ENCODE measurements at regions not wholly inside any gene's neighbourhood (a gene's known extent, or its start where the extent isn't known, plus 50 kb on each side); places are given as distances from the start of the nearest gene placed in this dataset.
"Not testable (repeated sequence)": the region's sequence is repeated elsewhere in the genome, so short reads cannot be mapped to it uniquely, and the experiment has no call there.

- H3K4me3 ChIP-seq (replicated peaks; ENCODE audit: low read depth, low read length): no peak overlapping the region
- no peak for DNase-seq (ENCODE audit: extremely low read depth, insufficient read length)
- TF ChIP-seq CTCF (IDR thresholded peaks at IDR 0.05; ENCODE audit: insufficient read depth, low read length, poor library complexity, severe bottlenecking): no peak
- H3K27me3 ChIP-seq (replicated peaks; ENCODE audit: control insufficient read depth, insufficient read depth, low read length): no peaks in the 10 kb centered on the region
- H3K36me3 ChIP-seq (ENCODE audit: control insufficient read depth, insufficient read depth, low read length): no peaks in the 10 kb centered on the region
These were observed 228.0 kb downstream of the AASDHPPT start for GRCh38 chr11:106305458-106305857.

DNA sequence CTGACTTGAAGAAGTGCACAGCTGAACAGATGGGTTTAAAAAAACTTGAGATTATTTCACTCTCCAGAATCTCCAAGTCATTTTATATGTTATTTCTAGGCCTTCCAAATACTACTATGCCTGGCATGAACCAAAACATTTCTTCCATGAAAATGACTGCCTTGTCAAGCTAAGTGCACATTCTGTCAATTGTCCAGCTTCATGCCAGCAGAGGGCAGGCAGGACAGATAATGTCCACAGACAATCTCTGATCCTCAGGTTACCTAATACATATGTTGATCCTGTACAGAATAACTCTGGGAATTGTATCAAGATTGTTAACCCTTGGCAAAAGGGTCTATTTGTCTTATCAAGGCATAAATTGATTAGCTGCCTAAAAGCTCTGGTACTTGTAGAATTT is 229.5 kb downstream of the AASDHPPT start:
- Histone ChIP-seq H3K36me3 (ENCODE audit: control insufficient read depth, insufficient read depth, low read length) (no peaks in the 10 kb centered on the region), H3K4me3 (replicated peaks; ENCODE audit: low read depth, low read length) (no peak overlapping the region), H3K27me3 (replicated peaks; ENCODE audit: control insufficient read depth, insufficient read depth, low read length) (no peaks in the 10 kb centered on the region)
- no peak for DNase-seq (ENCODE audit: extremely low read depth, insufficient read length)
- TF ChIP-seq CTCF (IDR thresholded peaks at IDR 0.05; ENCODE audit: insufficient read depth, low read length, poor library complexity, severe bottlenecking): no peak

- TF ChIP-seq CTCF (IDR thresholded peaks at IDR 0.05; ENCODE audit: insufficient read depth, low read length, poor library complexity, severe bottlenecking): no peak
- Histone ChIP-seq H3K36me3 (ENCODE audit: control insufficient read depth, insufficient read depth, low read length) (no peaks in the 10 kb centered on the region), H3K27me3 (replicated peaks; ENCODE audit: control insufficient read depth, insufficient read depth, low read length) (no peaks in the 10 kb centered on the region), H3K4me3 (replicated peaks; ENCODE audit: low read depth, low read length) (no peak overlapping the region)
- DNase-seq (ENCODE audit: extremely low read depth, insufficient read length): no peak
These were observed 231.7 kb downstream of the AASDHPPT start for GRCh38 chr11:106309070-106309684.

- DNase-seq (ENCODE audit: extremely low read depth, insufficient read length): no peak
- Histone ChIP-seq H3K4me3 (replicated peaks; ENCODE audit: low read depth, low read length) (no peak overlapping the region), H3K36me3 (ENCODE audit: control insufficient read depth, insufficient read depth, low read length) (no peaks in the 10 kb centered on the region), H3K27me3 (replicated peaks; ENCODE audit: control insufficient read depth, insufficient read depth, low read length) (no peaks in the 10 kb centered on the region)
- TF ChIP-seq CTCF (IDR thresholded peaks at IDR 0.05; ENCODE audit: insufficient read depth, low read length, poor library complexity, severe bottlenecking): no peak
These were observed 234.2 kb downstream of the AASDHPPT start for GRCh38 chr11:106311531-106312230.

- not testable (repeated sequence) for H3K4me3 ChIP-seq (replicated peaks; ENCODE audit: low read depth, low read length); DNase-seq (ENCODE audit: extremely low read depth, insufficient read length); H3K27me3 ChIP-seq (replicated peaks; ENCODE audit: control insufficient read depth, insufficient read depth, low read length); H3K36me3 ChIP-seq (ENCODE audit: control insufficient read depth, insufficient read depth, low read length)
These were observed 239.8 kb downstream of the AASDHPPT start for GRCh38 chr11:106317208-106317773.

GRCh38 chr11:106321601-106322000 is 244.1 kb downstream of the AASDHPPT start:
- H3K27me3 ChIP-seq (replicated peaks; ENCODE audit: control insufficient read depth, insufficient read depth, low read length): no peaks in the 10 kb centered on the region
- H3K36me3 ChIP-seq (ENCODE audit: control insufficient read depth, insufficient read depth, low read length): no peaks in the 10 kb centered on the region
- TF ChIP-seq CTCF (IDR thresholded peaks at IDR 0.05; ENCODE audit: insufficient read depth, low read length, poor library complexity, severe bottlenecking): no peak
- H3K4me3 ChIP-seq (replicated peaks; ENCODE audit: low read depth, low read length): no peak overlapping the region
- DNase-seq (ENCODE audit: extremely low read depth, insufficient read length): no peak

Data from GM06990 (cell line).